Loucy (cell line): ENCODE measurements at regions not wholly inside any gene's neighbourhood (a gene's known extent, or its start where the extent isn't known, plus 50 kb on each side); places are given as distances from the start of the nearest gene placed in this dataset.

Experiments used
- EZH2phosphoT487 ChIP-seq: fragments of 200-600 bp; IDR thresholded peaks from 2 replicates; pipeline ENCODE4 v1.6.1; 2018; ENCODE audit warnings: antibody characterized with exemption, mild to moderate bottlenecking, moderate library complexity, borderline replicate concordance
- TF ChIP-seq, protein P1 (sequence below): fragments of 200-600 bp; sonication (generic); conservative IDR thresholded peaks from 2 replicates; pipeline ENCODE4 v1.5.1; 2014; ENCODE audit warnings: mild to moderate bottlenecking, antibody characterized with exemption, low read length

DNA sequence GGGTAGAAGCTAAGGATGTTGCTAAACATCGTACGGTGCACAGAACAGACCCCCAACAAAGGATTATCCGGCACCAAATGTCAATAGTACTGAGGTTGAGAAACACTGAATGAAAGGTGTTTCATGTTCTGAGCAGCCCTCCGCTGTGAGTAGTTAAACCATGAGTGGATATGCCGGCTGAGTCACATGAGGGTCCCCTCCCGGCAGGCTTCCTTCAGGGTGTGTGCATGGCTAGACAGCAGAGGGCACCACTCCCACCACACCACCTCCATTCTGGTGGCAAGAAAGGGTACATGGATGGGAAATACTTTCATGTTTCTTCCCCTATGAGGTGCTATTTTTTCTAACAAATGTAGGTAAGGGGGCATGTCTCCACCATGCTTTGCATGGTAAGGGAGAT, 128.3 kb upstream of the SEMA6D start:
- TF ChIP-seq EZH2phosphoT487 = no peak
- TF ChIP-seq, protein P1, sequence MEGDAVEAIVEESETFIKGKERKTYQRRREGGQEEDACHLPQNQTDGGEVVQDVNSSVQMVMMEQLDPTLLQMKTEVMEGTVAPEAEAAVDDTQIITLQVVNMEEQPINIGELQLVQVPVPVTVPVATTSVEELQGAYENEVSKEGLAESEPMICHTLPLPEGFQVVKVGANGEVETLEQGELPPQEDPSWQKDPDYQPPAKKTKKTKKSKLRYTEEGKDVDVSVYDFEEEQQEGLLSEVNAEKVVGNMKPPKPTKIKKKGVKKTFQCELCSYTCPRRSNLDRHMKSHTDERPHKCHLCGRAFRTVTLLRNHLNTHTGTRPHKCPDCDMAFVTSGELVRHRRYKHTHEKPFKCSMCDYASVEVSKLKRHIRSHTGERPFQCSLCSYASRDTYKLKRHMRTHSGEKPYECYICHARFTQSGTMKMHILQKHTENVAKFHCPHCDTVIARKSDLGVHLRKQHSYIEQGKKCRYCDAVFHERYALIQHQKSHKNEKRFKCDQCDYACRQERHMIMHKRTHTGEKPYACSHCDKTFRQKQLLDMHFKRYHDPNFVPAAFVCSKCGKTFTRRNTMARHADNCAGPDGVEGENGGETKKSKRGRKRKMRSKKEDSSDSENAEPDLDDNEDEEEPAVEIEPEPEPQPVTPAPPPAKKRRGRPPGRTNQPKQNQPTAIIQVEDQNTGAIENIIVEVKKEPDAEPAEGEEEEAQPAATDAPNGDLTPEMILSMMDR = no peak
